ENCODE measurements at regions not wholly inside any gene's neighbourhood (a gene's known extent, or its start where the extent isn't known, plus 50 kb on each side); places are given as distances from the start of the nearest gene placed in this dataset.

GRCh38 chr18:51955136-51955535 lies 384.9 kb upstream of the DCC start:
- no peak overlapping the region for H3K4me3 ChIP-seq (replicated peaks; ENCODE audit: low read depth, low read length)
- TF ChIP-seq CTCF (IDR thresholded peaks at IDR 0.05; ENCODE audit: insufficient read depth, low read length, poor library complexity, severe bottlenecking) = no peak
- H3K36me3 ChIP-seq (ENCODE audit: control insufficient read depth, insufficient read depth, low read length) = no peaks in the 10 kb centered on the region
- no peak for DNase-seq (ENCODE audit: extremely low read depth, insufficient read length)
- no peaks in the 10 kb centered on the region for H3K27me3 ChIP-seq (replicated peaks; ENCODE audit: control insufficient read depth, insufficient read depth, low read length)

GRCh38 chr18:51957001-51957400 lies 383.0 kb upstream of the DCC start:
- Histone ChIP-seq H3K27me3 (replicated peaks; ENCODE audit: control insufficient read depth, insufficient read depth, low read length) (no peaks in the 10 kb centered on the region), H3K36me3 (ENCODE audit: control insufficient read depth, insufficient read depth, low read length) (no peaks in the 10 kb centered on the region), H3K4me3 (replicated peaks; ENCODE audit: low read depth, low read length) (no peak overlapping the region)
- TF ChIP-seq CTCF (IDR thresholded peaks at IDR 0.05; ENCODE audit: insufficient read depth, low read length, poor library complexity, severe bottlenecking) = no peak
- DNase-seq (ENCODE audit: extremely low read depth, insufficient read length) = no peak

GRCh38 chr18:51980101-51980500 lies 359.9 kb upstream of the DCC start:
- H3K4me3 ChIP-seq (replicated peaks; ENCODE audit: low read depth, low read length) = no peak overlapping the region
- DNase-seq (ENCODE audit: extremely low read depth, insufficient read length) = no peak
- H3K36me3 ChIP-seq (ENCODE audit: control insufficient read depth, insufficient read depth, low read length) = no peaks in the 10 kb centered on the region
- TF ChIP-seq CTCF (IDR thresholded peaks at IDR 0.05; ENCODE audit: insufficient read depth, low read length, poor library complexity, severe bottlenecking) = no peak
- H3K27me3 ChIP-seq (replicated peaks; ENCODE audit: control insufficient read depth, insufficient read depth, low read length) = no peaks in the 10 kb centered on the region

GRCh38 chr18:51988277-51988676 lies 351.7 kb upstream of the DCC start:
- H3K36me3 ChIP-seq (ENCODE audit: control insufficient read depth, insufficient read depth, low read length) = no peaks in the 10 kb centered on the region
- no peaks in the 10 kb centered on the region for H3K27me3 ChIP-seq (replicated peaks; ENCODE audit: control insufficient read depth, insufficient read depth, low read length)
- H3K4me3 ChIP-seq (replicated peaks; ENCODE audit: low read depth, low read length) = no peak overlapping the region
- DNase-seq (ENCODE audit: extremely low read depth, insufficient read length) = no peak
- TF ChIP-seq CTCF (IDR thresholded peaks at IDR 0.05; ENCODE audit: insufficient read depth, low read length, poor library complexity, severe bottlenecking) = no peak

- Histone ChIP-seq H3K27me3 (replicated peaks; ENCODE audit: control insufficient read depth, insufficient read depth, low read length) (no peaks in the 10 kb centered on the region), H3K4me3 (replicated peaks; ENCODE audit: low read depth, low read length) (no peak overlapping the region), H3K36me3 (ENCODE audit: control insufficient read depth, insufficient read depth, low read length) (no peaks in the 10 kb centered on the region)
- no peak for TF ChIP-seq CTCF (IDR thresholded peaks at IDR 0.05; ENCODE audit: insufficient read depth, low read length, poor library complexity, severe bottlenecking)
- DNase-seq (ENCODE audit: extremely low read depth, insufficient read length) = no peak
Observed at GRCh38 chr18:51997129-51997528, 342.9 kb upstream of the DCC start.

GRCh38 chr18:51998066-51998465 lies 341.9 kb upstream of the DCC start:
- no peaks in the 10 kb centered on the region for H3K36me3 ChIP-seq (ENCODE audit: control insufficient read depth, insufficient read depth, low read length)
- no peak for DNase-seq (ENCODE audit: extremely low read depth, insufficient read length)
- no peak for TF ChIP-seq CTCF (IDR thresholded peaks at IDR 0.05; ENCODE audit: insufficient read depth, low read length, poor library complexity, severe bottlenecking)
- H3K4me3 ChIP-seq (replicated peaks; ENCODE audit: low read depth, low read length) = no peak overlapping the region
- no peaks in the 10 kb centered on the region for H3K27me3 ChIP-seq (replicated peaks; ENCODE audit: control insufficient read depth, insufficient read depth, low read length)

Measured in GM06990 (cell line).